ENCODE measurements at regions not wholly inside any gene's neighbourhood (a gene's known extent, or its start where the extent isn't known, plus 50 kb on each side); places are given as distances from the start of the nearest gene placed in this dataset.
"Not testable (repeated sequence)": the region's sequence is repeated elsewhere in the genome, so short reads cannot be mapped to it uniquely, and the experiment has no call there.

GRCh38 chr2:179335732-179336131, 71.1 kb upstream of the SESTD1 start:
- TF ChIP-seq, protein P1, sequence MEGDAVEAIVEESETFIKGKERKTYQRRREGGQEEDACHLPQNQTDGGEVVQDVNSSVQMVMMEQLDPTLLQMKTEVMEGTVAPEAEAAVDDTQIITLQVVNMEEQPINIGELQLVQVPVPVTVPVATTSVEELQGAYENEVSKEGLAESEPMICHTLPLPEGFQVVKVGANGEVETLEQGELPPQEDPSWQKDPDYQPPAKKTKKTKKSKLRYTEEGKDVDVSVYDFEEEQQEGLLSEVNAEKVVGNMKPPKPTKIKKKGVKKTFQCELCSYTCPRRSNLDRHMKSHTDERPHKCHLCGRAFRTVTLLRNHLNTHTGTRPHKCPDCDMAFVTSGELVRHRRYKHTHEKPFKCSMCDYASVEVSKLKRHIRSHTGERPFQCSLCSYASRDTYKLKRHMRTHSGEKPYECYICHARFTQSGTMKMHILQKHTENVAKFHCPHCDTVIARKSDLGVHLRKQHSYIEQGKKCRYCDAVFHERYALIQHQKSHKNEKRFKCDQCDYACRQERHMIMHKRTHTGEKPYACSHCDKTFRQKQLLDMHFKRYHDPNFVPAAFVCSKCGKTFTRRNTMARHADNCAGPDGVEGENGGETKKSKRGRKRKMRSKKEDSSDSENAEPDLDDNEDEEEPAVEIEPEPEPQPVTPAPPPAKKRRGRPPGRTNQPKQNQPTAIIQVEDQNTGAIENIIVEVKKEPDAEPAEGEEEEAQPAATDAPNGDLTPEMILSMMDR (IDR thresholded peaks at IDR 0.05; ENCODE audit: low read depth, low read length) = no peak
- no peak overlapping the region for H3K4me3 ChIP-seq (replicated peaks in 1 of 2; ENCODE audit: low read depth in 2 of 2, low read length in 2 of 2)
- no peak for DNase-seq (ENCODE audit: low read depth in 2 of 2)

DNA sequence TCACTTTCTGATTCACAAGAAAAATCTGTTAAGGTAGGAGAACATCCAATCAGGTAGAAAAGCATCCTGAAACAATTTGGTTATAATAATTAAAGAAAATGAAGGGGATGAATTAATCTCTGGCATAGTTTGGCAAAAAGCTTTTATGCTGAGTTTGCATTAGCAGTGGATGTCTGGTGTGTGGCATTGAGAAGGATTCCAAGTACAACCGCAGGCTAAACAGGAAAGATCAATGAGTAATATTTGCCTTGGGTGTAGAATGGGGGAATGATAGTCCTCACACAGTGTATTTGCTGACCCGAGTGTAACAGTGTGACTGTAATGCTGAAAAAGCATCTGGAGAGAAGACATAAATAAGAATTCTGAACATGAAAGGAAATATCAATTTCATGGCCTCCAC, 68.3 kb upstream of the SESTD1 start:
- H3K4me3 ChIP-seq (replicated peaks in 1 of 2; ENCODE audit: low read depth in 2 of 2, low read length in 2 of 2) = no peak overlapping the region
- peak; percentile 18 to 68 for DNase-seq (ENCODE audit: low read depth in 2 of 2)
- TF ChIP-seq, protein P1 (IDR thresholded peaks at IDR 0.05; ENCODE audit: low read depth, low read length) = no peak

GRCh38 chr2:179331061-179331460, 66.4 kb upstream of the SESTD1 start:
- DNase-seq (ENCODE audit: low read depth in 2 of 2) = peak in 1 of 2 donors; percentile 8

GRCh38 chr2:179322289-179322688, 57.7 kb upstream of the SESTD1 start:
- no peak for DNase-seq (ENCODE audit: low read depth in 2 of 2)
- H3K4me3 ChIP-seq (replicated peaks in 1 of 2; ENCODE audit: low read depth in 2 of 2, low read length in 2 of 2) = no peak overlapping the region
- TF ChIP-seq, protein P1 (IDR thresholded peaks at IDR 0.05; ENCODE audit: low read depth, low read length) = no peak

More at GRCh38 chr2:179331061-179331460, 66.4 kb upstream of the SESTD1 start:
- no peak overlapping the region for H3K4me3 ChIP-seq (replicated peaks in 1 of 2; ENCODE audit: low read depth in 2 of 2, low read length in 2 of 2)
- TF ChIP-seq, protein P1 (IDR thresholded peaks at IDR 0.05; ENCODE audit: low read depth, low read length) = no peak

DNA sequence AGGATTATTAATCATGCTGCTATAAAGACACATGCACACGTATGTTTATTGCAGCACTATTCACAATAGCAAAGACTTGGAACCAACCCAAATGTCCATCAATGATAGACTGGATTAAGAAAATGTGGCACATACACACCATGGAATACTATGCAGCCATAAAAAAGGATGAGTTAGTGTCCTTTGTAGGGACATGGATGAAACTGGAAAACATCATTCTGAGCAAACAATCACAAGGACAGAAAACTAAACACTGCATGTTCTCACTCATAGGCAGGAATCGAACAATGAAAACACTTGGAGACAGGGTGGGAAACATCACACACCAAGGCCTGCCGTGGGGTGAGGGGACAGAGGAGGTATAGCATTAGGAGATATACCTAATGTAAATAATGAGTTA, 56.4 kb upstream of the SESTD1 start:
- not testable (repeated sequence) for H3K4me3 ChIP-seq (replicated peaks in 1 of 2; ENCODE audit: low read depth in 2 of 2, low read length in 2 of 2); DNase-seq (ENCODE audit: low read depth in 2 of 2)

- not testable (repeated sequence) for DNase-seq (ENCODE audit: low read depth in 2 of 2)
Observed at GRCh38 chr2:179314729-179315128, 50.1 kb upstream of the SESTD1 start.

More at GRCh38 chr2:179314729-179315128, 50.1 kb upstream of the SESTD1 start:
- H3K4me3 ChIP-seq (replicated peaks in 1 of 2; ENCODE audit: low read depth in 2 of 2, low read length in 2 of 2) = not testable (repeated sequence)
